ENCODE measurements at regions not wholly inside any gene's neighbourhood (a gene's known extent, or its start where the extent isn't known, plus 50 kb on each side); places are given as distances from the start of the nearest gene placed in this dataset.
"Not testable (repeated sequence)": the region's sequence is repeated elsewhere in the genome, so short reads cannot be mapped to it uniquely, and the experiment has no call there.

- TF ChIP-seq CTCF (conservative IDR thresholded peaks at IDR 0.05), result no peak
- no peak overlapping the region for H3K27ac ChIP-seq
Measured at GRCh38 chr11:26859416-26859815, 134.5 kb upstream of the FIBIN start.

GRCh38 chr11:26860091-26860780 lies 133.7 kb upstream of the FIBIN start:
- TF ChIP-seq ZFX (IDR thresholded peaks at IDR 0.05), result no peak
- TF ChIP-seq CTCF (conservative IDR thresholded peaks at IDR 0.05), result no peak
- H3K27ac ChIP-seq, result no peak overlapping the region

- TF ChIP-seq ZFX (IDR thresholded peaks at IDR 0.05), result no peak
- TF ChIP-seq CTCF (conservative IDR thresholded peaks at IDR 0.05), result no peak
- H3K27ac ChIP-seq, result no peak overlapping the region
Measured at GRCh38 chr11:26860895-26861294, 133.0 kb upstream of the FIBIN start.

GRCh38 chr11:26862801-26863200 lies 131.1 kb upstream of the FIBIN start:
- no peak for TF ChIP-seq ZFX (IDR thresholded peaks at IDR 0.05)
- TF ChIP-seq CTCF (conservative IDR thresholded peaks at IDR 0.05), result no peak
- no peak overlapping the region for H3K27ac ChIP-seq

GRCh38 chr11:26865703-26866102 lies 128.2 kb upstream of the FIBIN start:
- no peak overlapping the region for H3K27ac ChIP-seq
- TF ChIP-seq ZFX (IDR thresholded peaks at IDR 0.05) (no peak), CTCF (conservative IDR thresholded peaks at IDR 0.05) (no peak)

GRCh38 chr11:26867286-26867685 lies 126.6 kb upstream of the FIBIN start:
- TF ChIP-seq CTCF (conservative IDR thresholded peaks at IDR 0.05), result no peak
- TF ChIP-seq ZFX (IDR thresholded peaks at IDR 0.05), result no peak
- no peak overlapping the region for H3K27ac ChIP-seq

- TF ChIP-seq ZFX (IDR thresholded peaks at IDR 0.05), result no peak
- TF ChIP-seq CTCF (conservative IDR thresholded peaks at IDR 0.05), result no peak
- no peak overlapping the region for H3K27ac ChIP-seq
Measured at GRCh38 chr11:26878959-26879581, 114.8 kb upstream of the FIBIN start.

- not testable (repeated sequence) for H3K27ac ChIP-seq
Measured at GRCh38 chr11:26882363-26882880, 111.5 kb upstream of the FIBIN start.
